ENCODE measurements at regions not wholly inside any gene's neighbourhood (a gene's known extent, or its start where the extent isn't known, plus 50 kb on each side); places are given as distances from the start of the nearest gene placed in this dataset.

- TF ChIP-seq NFE2L2 (IDR thresholded peaks at IDR 0.05; ENCODE audit: low read depth, low read length) (no peak), BHLHE40 (IDR thresholded peaks at IDR 0.05; ENCODE audit: low read depth, low read length) (no peak), POLR2A (IDR thresholded peaks at IDR 0.05; ENCODE audit: low read depth, low read length) (no peak), ELK1 (IDR thresholded peaks at IDR 0.05; ENCODE audit: borderline replicate concordance, low read depth, low read length) (no peak), CTCF (conservative IDR thresholded peaks at IDR 0.05; ENCODE audit: low read depth, low read length) (no peak), MAFK (IDR thresholded peaks at IDR 0.05; ENCODE audit: low read depth, low read length) (no peak), MAZ (IDR thresholded peaks at IDR 0.05; ENCODE audit: borderline replicate concordance, low read depth, low read length) (no peak), USF2 (IDR thresholded peaks at IDR 0.05; ENCODE audit: low read depth, low read length) (no peak), MXI1 (IDR thresholded peaks at IDR 0.05; ENCODE audit: borderline replicate concordance, low read depth, low read length) (no peak)
Observed at GRCh38 chr14:87013583-87013982, 979.4 kb downstream of the GALC start.

All from IMR-90 (cell line).